DOHH2 (cell line): ENCODE measurements at regions not wholly inside any gene's neighbourhood (a gene's known extent, or its start where the extent isn't known, plus 50 kb on each side); places are given as distances from the start of the nearest gene placed in this dataset.

ENCODE experiments used
- H3F3A ChIP-seq: fragments of 200-600 bp; sonication (generic), shearing (Covaris generic); 2 replicates; pipeline ENCODE4 v1.6.0; 2016; ENCODE audit warnings: antibody characterized with exemption, mild to moderate bottlenecking; ENCODE audit not compliant: control insufficient read depth, insufficient read depth
- H3K27ac ChIP-seq: fragments of 200-600 bp; sonication (generic); 2 replicates; pipeline ENCODE4 v1.5.1; 2014; ENCODE audit warnings: low read depth, mild to moderate bottlenecking, low read length, moderate library complexity
- H3K27me3 ChIP-seq: fragments of 200-600 bp; sonication (generic); 2 replicates; pipeline ENCODE4 v1.6.1; 2014; ENCODE audit warnings: mild to moderate bottlenecking, low read length, mixed read lengths; ENCODE audit not compliant: control insufficient read depth
- H3K36me3 ChIP-seq: fragments of 200-600 bp; sonication (generic); 2 replicates; pipeline ENCODE4 v1.6.1; 2014; ENCODE audit warnings: mild to moderate bottlenecking, low read length, moderate library complexity, mixed read lengths; ENCODE audit not compliant: control insufficient read depth
- H3K4me1 ChIP-seq: fragments of 200-600 bp; sonication (generic); 2 replicates; pipeline ENCODE4 v1.6.1; 2014; ENCODE audit warnings: mild to moderate bottlenecking, low read length, mixed read lengths; ENCODE audit not compliant: control insufficient read depth
- H3K4me2 ChIP-seq: fragments of 200-600 bp; sonication (generic); 2 replicates; pipeline ENCODE4 v1.6.0; 2014; ENCODE audit warnings: mild to moderate bottlenecking, low read length, moderate library complexity
- H3K4me3 ChIP-seq: fragments of 200-600 bp; sonication (generic); 2 replicates; pipeline ENCODE4 v1.5.1; 2014; ENCODE audit warnings: mild to moderate bottlenecking, low read length, mixed read lengths
- H3K79me2 ChIP-seq: fragments of 200-600 bp; sonication (generic); 2 replicates; pipeline ENCODE4 v1.6.1; 2014; ENCODE audit warnings: mild to moderate bottlenecking, low read length, mixed read lengths; ENCODE audit not compliant: control insufficient read depth
- H3K9me2 ChIP-seq: fragments of 200-600 bp; sonication (generic); replicated peaks from 2 replicates; pipeline ENCODE4 v1.6.1; 2014; ENCODE audit warnings: mild to moderate bottlenecking, low read length, mixed read lengths; ENCODE audit not compliant: control insufficient read depth
- H3K9me3 ChIP-seq: fragments of 200-600 bp; sonication (generic); 2 replicates; pipeline ENCODE4 v1.6.1; 2014; ENCODE audit warnings: antibody characterized with exemption, low read length, mixed read lengths; ENCODE audit not compliant: control insufficient read depth, insufficient read depth
- H4K20me1 ChIP-seq: fragments of 200-600 bp; sonication (generic); 2 replicates; pipeline ENCODE4 v1.6.0; 2014; ENCODE audit warnings: low read depth, mild to moderate bottlenecking, antibody characterized with exemption, low read length, moderate library complexity; ENCODE audit not compliant: control insufficient read depth, insufficient read depth
- EZH2phosphoT487 ChIP-seq: fragments of 200-600 bp; sonication (generic); IDR thresholded peaks from 2 replicates; pipeline ENCODE4 v1.6.1; 2017; ENCODE audit warnings: borderline replicate concordance, mild to moderate bottlenecking, antibody characterized with exemption, low read length, moderate library complexity, mixed read lengths
- TF ChIP-seq, protein P1 (sequence below): fragments of 200-600 bp; sonication (generic); IDR thresholded peaks from one replicate; pipeline ENCODE4 v1.5.1; 2014; ENCODE audit warnings: antibody characterized with exemption, mild to moderate bottlenecking, low read depth, low read length; ENCODE audit not compliant: poor library complexity, severe bottlenecking

GRCh38 chr2:183359867-183360266, 235.6 kb downstream of the NUP35 start:
- no peaks in the 10 kb centered on the region for H4K20me1 ChIP-seq
- no peaks in the 10 kb centered on the region for H3K9me3 ChIP-seq
- H3K36me3 ChIP-seq = no peaks in the 10 kb centered on the region
- no peak overlapping the region for H3K4me3 ChIP-seq
- no peaks in the 10 kb centered on the region for H3K79me2 ChIP-seq
- no peak overlapping the region for H3K4me2 ChIP-seq
- TF ChIP-seq, protein P1, sequence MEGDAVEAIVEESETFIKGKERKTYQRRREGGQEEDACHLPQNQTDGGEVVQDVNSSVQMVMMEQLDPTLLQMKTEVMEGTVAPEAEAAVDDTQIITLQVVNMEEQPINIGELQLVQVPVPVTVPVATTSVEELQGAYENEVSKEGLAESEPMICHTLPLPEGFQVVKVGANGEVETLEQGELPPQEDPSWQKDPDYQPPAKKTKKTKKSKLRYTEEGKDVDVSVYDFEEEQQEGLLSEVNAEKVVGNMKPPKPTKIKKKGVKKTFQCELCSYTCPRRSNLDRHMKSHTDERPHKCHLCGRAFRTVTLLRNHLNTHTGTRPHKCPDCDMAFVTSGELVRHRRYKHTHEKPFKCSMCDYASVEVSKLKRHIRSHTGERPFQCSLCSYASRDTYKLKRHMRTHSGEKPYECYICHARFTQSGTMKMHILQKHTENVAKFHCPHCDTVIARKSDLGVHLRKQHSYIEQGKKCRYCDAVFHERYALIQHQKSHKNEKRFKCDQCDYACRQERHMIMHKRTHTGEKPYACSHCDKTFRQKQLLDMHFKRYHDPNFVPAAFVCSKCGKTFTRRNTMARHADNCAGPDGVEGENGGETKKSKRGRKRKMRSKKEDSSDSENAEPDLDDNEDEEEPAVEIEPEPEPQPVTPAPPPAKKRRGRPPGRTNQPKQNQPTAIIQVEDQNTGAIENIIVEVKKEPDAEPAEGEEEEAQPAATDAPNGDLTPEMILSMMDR = no peak
- no peak for TF ChIP-seq EZH2phosphoT487
- H3K27me3 ChIP-seq = no peaks in the 10 kb centered on the region
- H3K27ac ChIP-seq = no peak overlapping the region
- H3K9me2 ChIP-seq = no peaks in the 10 kb centered on the region
- no peaks in the 10 kb centered on the region for H3K4me1 ChIP-seq
- H3F3A ChIP-seq = no peaks in the 10 kb centered on the region

GRCh38 chr2:183371545-183371944, 247.3 kb downstream of the NUP35 start:
- H3K27me3 ChIP-seq = no peaks in the 10 kb centered on the region
- no peak overlapping the region for H3K27ac ChIP-seq
- no peaks in the 10 kb centered on the region for H3K36me3 ChIP-seq
- no peaks in the 10 kb centered on the region for H3K4me1 ChIP-seq
- H3K4me2 ChIP-seq = no peak overlapping the region
- H3K9me2 ChIP-seq = no peaks in the 10 kb centered on the region
- H3K9me3 ChIP-seq = no peaks in the 10 kb centered on the region
- TF ChIP-seq, protein P1 = no peak
- TF ChIP-seq EZH2phosphoT487 = no peak
- H3K4me3 ChIP-seq = no peak overlapping the region
- no peaks in the 10 kb centered on the region for H3K79me2 ChIP-seq
- no peaks in the 10 kb centered on the region for H3F3A ChIP-seq
- H4K20me1 ChIP-seq = no peaks in the 10 kb centered on the region

GRCh38 chr2:183375821-183376220, 251.6 kb downstream of the NUP35 start:
- H3K4me1 ChIP-seq = no peaks in the 10 kb centered on the region
- H3K27me3 ChIP-seq = no peaks in the 10 kb centered on the region
- H3K36me3 ChIP-seq = no peaks in the 10 kb centered on the region
- no peaks in the 10 kb centered on the region for H4K20me1 ChIP-seq
- H3F3A ChIP-seq = no peaks in the 10 kb centered on the region
- no peaks in the 10 kb centered on the region for H3K9me3 ChIP-seq
- H3K79me2 ChIP-seq = no peaks in the 10 kb centered on the region
- H3K9me2 ChIP-seq = no peaks in the 10 kb centered on the region
- TF ChIP-seq, protein P1 = no peak
- TF ChIP-seq EZH2phosphoT487 = no peak
- H3K27ac ChIP-seq = no peak overlapping the region
- no peak overlapping the region for H3K4me3 ChIP-seq
- H3K4me2 ChIP-seq = no peak overlapping the region

DNA sequence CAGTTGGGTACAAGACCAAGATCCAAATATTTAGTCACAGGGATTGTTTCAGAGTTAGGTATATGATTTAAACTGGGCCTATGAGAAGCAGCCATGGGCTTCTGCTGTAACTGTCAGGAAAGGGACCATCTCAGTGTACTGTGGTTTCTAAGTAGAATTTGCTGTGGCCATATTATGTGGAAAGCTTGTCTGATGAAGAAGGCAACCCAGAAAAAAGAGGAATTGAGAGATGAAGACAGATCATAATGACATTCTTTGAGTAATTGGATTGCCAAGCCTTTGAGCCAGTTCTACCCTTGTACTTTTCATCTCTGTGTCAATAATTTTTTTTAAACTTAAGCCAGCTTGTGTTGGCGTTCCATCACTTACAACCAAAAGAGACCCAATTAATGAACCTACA, 259.6 kb downstream of the NUP35 start:
- TF ChIP-seq, protein P1 = no peak
- no peak for TF ChIP-seq EZH2phosphoT487
- H3K27me3 ChIP-seq = no peaks in the 10 kb centered on the region

More for the DNA sequence above, 259.6 kb downstream of the NUP35 start:
- Histone ChIP-seq H3F3A (no peaks in the 10 kb centered on the region), H3K9me2 (no peaks in the 10 kb centered on the region), H3K79me2 (no peaks in the 10 kb centered on the region), H4K20me1 (no peaks in the 10 kb centered on the region), H3K36me3 (no peaks in the 10 kb centered on the region), H3K4me1 (no peaks in the 10 kb centered on the region), H3K4me3 (no peak overlapping the region), H3K27ac (no peak overlapping the region), H3K9me3 (no peaks in the 10 kb centered on the region; the same call in 1 of the 2 replicates), H3K4me2 (no peak overlapping the region)
